ENCODE measurements at regions not wholly inside any gene's neighbourhood (a gene's known extent, or its start where the extent isn't known, plus 50 kb on each side); places are given as distances from the start of the nearest gene placed in this dataset.

DNA sequence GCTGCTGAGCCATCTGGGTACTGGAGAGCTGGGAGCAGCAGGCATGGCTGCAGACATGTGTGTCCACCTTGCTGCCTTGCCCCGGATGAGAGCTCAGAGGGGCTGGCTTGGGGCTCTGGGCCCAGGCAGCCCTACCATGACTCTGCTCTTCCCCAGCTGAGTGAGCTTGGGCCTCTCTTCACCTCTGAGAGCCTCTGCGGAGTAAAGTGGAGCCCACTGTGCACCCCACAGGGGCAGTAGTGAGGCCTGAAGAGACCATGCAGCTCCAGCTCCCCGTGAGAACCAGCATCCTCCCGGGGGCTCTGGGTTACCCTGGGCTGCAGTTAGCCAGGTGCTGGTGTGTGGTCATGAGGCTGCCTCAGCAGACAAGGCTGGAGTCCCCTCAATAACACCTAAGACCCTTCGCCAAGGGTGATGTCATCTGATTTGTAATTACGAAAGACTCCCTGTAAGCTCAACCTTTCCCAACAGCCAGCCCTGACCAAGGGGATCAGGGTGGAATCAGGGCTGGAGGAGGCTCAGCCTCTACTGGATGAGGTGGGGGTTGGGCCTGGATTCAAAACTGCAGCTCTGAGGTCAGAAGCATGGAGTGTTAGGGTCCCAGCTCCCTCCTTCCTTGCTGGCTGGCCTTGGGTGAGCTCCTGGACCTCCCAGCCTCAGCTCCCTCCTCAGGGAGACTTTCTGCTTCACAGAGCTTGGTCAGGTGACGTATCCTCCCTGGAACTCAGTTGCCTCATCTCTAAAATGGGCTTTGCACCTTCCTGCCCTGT, 308.0 kb downstream of the MATN1 start:
- no peak for TF ChIP-seq CTCF (IDR thresholded peaks at IDR 0.05; ENCODE audit: control extremely low read depth, extremely low read depth)
- Histone ChIP-seq H3K4me3 (no peak overlapping the region), H3K4me1 (ENCODE audit: control insufficient read depth in 5 of 5, insufficient read depth in 5 of 5, low read length in 5 of 5) (no peaks in the 10 kb centered on the region), H3K36me3 (ENCODE audit: control insufficient read depth in 4 of 4, insufficient read depth in 4 of 4, low read length in 4 of 4) (no peaks in the 10 kb centered on the region), H3K9me3 (ENCODE audit: control insufficient read depth in 4 of 4, insufficient read depth in 3 of 4, low read length in 3 of 4) (peaks cover 0 to 2% (median 0%) of the 10 kb centered on the region in 4 donors), H3K9ac (ENCODE audit: insufficient read depth in 1 of 2, low read length in 2 of 2) (no peak overlapping the region), H3K27me3 (ENCODE audit: control insufficient read depth in 3 of 3, insufficient read depth in 3 of 3, low read length in 2 of 3) (no peaks in the 10 kb centered on the region), H3K27ac (ENCODE audit: low read depth in 1 of 2, low read length in 1 of 2) (no peak overlapping the region)
- 77 to 81% methylated on average over 7 of the region's 7 CpGs for WGBS, 2 donors
- no peak for ATAC-seq (ENCODE audit: insufficient read depth, low FRiP score)
- DNase-seq, result no peak

DNA sequence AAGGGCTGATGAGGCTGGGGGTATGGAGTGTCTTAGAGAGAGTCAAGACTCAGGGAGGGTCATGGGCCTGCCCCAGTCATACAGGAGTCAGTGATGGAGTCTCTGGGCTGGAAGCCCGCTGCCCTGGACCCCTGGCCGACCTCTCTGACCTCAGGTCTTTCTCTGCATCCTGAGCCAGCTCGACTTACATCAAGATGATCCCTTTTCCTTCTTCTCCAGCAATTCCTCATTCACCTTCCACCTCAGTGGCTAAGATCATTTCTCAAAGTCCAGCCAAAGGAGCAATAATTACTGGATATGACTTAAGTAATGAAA, 308.6 kb downstream of the MATN1 start:
- Histone ChIP-seq H3K4me1 (ENCODE audit: control insufficient read depth in 5 of 5, insufficient read depth in 5 of 5, low read length in 5 of 5) (no peaks in the 10 kb centered on the region), H3K27me3 (ENCODE audit: control insufficient read depth in 3 of 3, insufficient read depth in 3 of 3, low read length in 2 of 3) (no peaks in the 10 kb centered on the region), H3K36me3 (ENCODE audit: control insufficient read depth in 4 of 4, insufficient read depth in 4 of 4, low read length in 4 of 4) (no peaks in the 10 kb centered on the region), H3K4me3 (no peak overlapping the region), H3K9ac (ENCODE audit: insufficient read depth in 1 of 2, low read length in 2 of 2) (no peak overlapping the region), H3K27ac (ENCODE audit: low read depth in 1 of 2, low read length in 1 of 2) (no peak overlapping the region), H3K9me3 (ENCODE audit: control insufficient read depth in 4 of 4, insufficient read depth in 3 of 4, low read length in 3 of 4) (peaks cover 0 to 2% (median 0%) of the 10 kb centered on the region in 4 donors)
- WGBS, 2 donors, result 57 to 63% methylated on average over 3 of the region's 3 CpGs
- TF ChIP-seq CTCF (IDR thresholded peaks at IDR 0.05; ENCODE audit: control extremely low read depth, extremely low read depth), result no peak
- DNase-seq (no peak), ATAC-seq (ENCODE audit: insufficient read depth, low FRiP score) (no peak)

- no peaks in the 10 kb centered on the region for H3K36me3 ChIP-seq (ENCODE audit: control insufficient read depth in 4 of 4, insufficient read depth in 4 of 4, low read length in 4 of 4)
- DNase-seq, result no peak
- H3K27me3 ChIP-seq (ENCODE audit: control insufficient read depth in 3 of 3, insufficient read depth in 3 of 3, low read length in 2 of 3), result no peaks in the 10 kb centered on the region
- H3K27ac ChIP-seq (ENCODE audit: low read depth in 1 of 2, low read length in 1 of 2), result no peak overlapping the region
- H3K4me1 ChIP-seq (ENCODE audit: control insufficient read depth in 5 of 5, insufficient read depth in 5 of 5, low read length in 5 of 5), result no peaks in the 10 kb centered on the region
- TF ChIP-seq CTCF (IDR thresholded peaks at IDR 0.05; ENCODE audit: control extremely low read depth, extremely low read depth), result no peak
- no peak for ATAC-seq (ENCODE audit: insufficient read depth, low FRiP score)
- H3K9me3 ChIP-seq (ENCODE audit: control insufficient read depth in 4 of 4, insufficient read depth in 3 of 4, low read length in 3 of 4), result peaks cover 0 to 2% (median 0%) of the 10 kb centered on the region in 4 donors
- WGBS, 2 donors, result 71 to 84% methylated on average over 14 of the region's 14 CpGs
- no peak overlapping the region for H3K4me3 ChIP-seq
- no peak overlapping the region for H3K9ac ChIP-seq (ENCODE audit: insufficient read depth in 1 of 2, low read length in 2 of 2)
Measured at GRCh38 chr1:30414086-30414850, 309.1 kb downstream of the MATN1 start.
